SU-DHL-6 (cell line): ENCODE measurements at regions not wholly inside any gene's neighbourhood (a gene's known extent, or its start where the extent isn't known, plus 50 kb on each side); places are given as distances from the start of the nearest gene placed in this dataset.

Experiments
- H2AFZ ChIP-seq: fragments of 200-600 bp; sonication (generic); 2 replicates; pipeline ENCODE4 v1.6.1; 2014; ENCODE audit warnings: low read depth, mild to moderate bottlenecking, moderate library complexity, mixed read lengths, antibody characterized with exemption, low read length; ENCODE audit not compliant: severe bottlenecking
- H3F3A ChIP-seq: fragments of 200-600 bp; shearing (Covaris generic); 2 replicates; pipeline ENCODE4 v1.6.0; 2016; ENCODE audit warnings: antibody characterized with exemption, mild to moderate bottlenecking; ENCODE audit not compliant: insufficient read depth
- H3K27ac ChIP-seq: fragments of 200-600 bp; sonication (generic); 2 replicates; pipeline ENCODE4 v1.5.1; 2016; ENCODE audit warnings: low read depth, mild to moderate bottlenecking, low read length, moderate library complexity, mixed read lengths
- H3K27me3 ChIP-seq: fragments of 200-600 bp; sonication (generic), shearing (Covaris generic); 2 replicates; pipeline ENCODE4 v1.6.0; 2014; ENCODE audit warnings: mild to moderate bottlenecking, low read length
- H3K36me3 ChIP-seq: fragments of 200-600 bp; sonication (generic); 2 replicates; pipeline ENCODE4 v1.6.1; 2014; ENCODE audit warnings: mild to moderate bottlenecking, low read length, mixed read lengths
- H3K4me2 ChIP-seq: fragments of 300-600, 200-600 bp; shearing (Covaris generic), sonication (generic); 2 replicates; pipeline ENCODE4 v1.6.0; 2014; ENCODE audit warnings: low read length, low read depth, mild to moderate bottlenecking; ENCODE audit not compliant: poor library complexity, severe bottlenecking
- H3K4me3 ChIP-seq: fragments of 200-600 bp; sonication (generic); 2 replicates; pipeline ENCODE4 v1.5.1; 2014; ENCODE audit warnings: antibody characterized with exemption, low read length, mild to moderate bottlenecking, mixed read lengths; ENCODE audit not compliant: insufficient read depth, poor library complexity, severe bottlenecking
- H3K79me2 ChIP-seq: fragments of 200-600 bp; sonication (generic); 2 replicates; pipeline ENCODE4 v1.6.1; 2014; ENCODE audit warnings: mild to moderate bottlenecking, low read length, moderate library complexity; ENCODE audit not compliant: insufficient read depth
- H3K9ac ChIP-seq: fragments of 200-600 bp; sonication (generic); 2 replicates; pipeline ENCODE4 v1.7.0; 2014; ENCODE audit warnings: mild to moderate bottlenecking, low read length
- H3K9me2 ChIP-seq: fragments of 200-600 bp; sonication (generic); replicated peaks from 2 replicates; pipeline ENCODE4 v1.6.1; 2014; ENCODE audit warnings: low read length; ENCODE audit not compliant: insufficient read depth
- H3K9me3 ChIP-seq: fragments of 200-600 bp; sonication (generic); 2 replicates; pipeline ENCODE4 v1.6.1; 2014; ENCODE audit warnings: low read length, mixed read lengths; ENCODE audit not compliant: insufficient read depth
- H4K20me1 ChIP-seq: fragments of 200-600 bp; sonication (generic); 2 replicates; pipeline ENCODE4 v1.6.1; 2014; ENCODE audit warnings: low read depth, mild to moderate bottlenecking, antibody characterized with exemption, low read length, moderate library complexity, mixed read lengths
- EZH2phosphoT487 ChIP-seq: fragments of 200-600 bp; sonication (generic), shearing (Covaris generic); conservative IDR thresholded peaks from 2 replicates; pipeline ENCODE4 v1.6.1; 2018; ENCODE audit warnings: mild to moderate bottlenecking, antibody characterized with exemption, low read length, moderate library complexity, mixed read lengths
- TF ChIP-seq, protein P1 (sequence below): fragments of 200-600 bp; sonication (generic); IDR thresholded peaks from one replicate; pipeline ENCODE4 v1.5.1; 2017; ENCODE audit warnings: antibody characterized with exemption, mild to moderate bottlenecking, low read length, moderate library complexity; ENCODE audit not compliant: insufficient read depth, poor library complexity, severe bottlenecking

DNA sequence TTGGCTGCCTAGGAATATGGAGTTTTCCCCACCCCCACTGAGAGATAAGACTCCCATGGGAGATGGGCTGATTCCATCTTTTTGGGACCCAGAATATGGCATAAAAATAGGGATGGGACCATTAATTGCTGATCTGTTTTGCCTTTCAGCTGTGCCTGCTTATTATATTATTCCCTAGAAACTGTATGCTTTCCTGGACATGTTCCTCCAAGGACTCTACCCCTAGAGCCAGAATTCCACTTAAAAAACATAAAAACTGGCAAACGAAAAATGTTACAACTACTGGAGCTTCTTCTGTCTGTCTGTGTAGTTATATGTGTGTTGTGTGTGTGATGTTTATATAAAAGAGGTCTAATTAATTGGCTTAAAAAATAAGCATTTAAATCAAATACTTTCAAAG lies 159.9 kb upstream of the PRR20A start:
- no peaks in the 10 kb centered on the region for H3K9me3 ChIP-seq
- no peak overlapping the region for H2AFZ ChIP-seq
- no peak overlapping the region for H3K4me3 ChIP-seq
- TF ChIP-seq, protein P1, sequence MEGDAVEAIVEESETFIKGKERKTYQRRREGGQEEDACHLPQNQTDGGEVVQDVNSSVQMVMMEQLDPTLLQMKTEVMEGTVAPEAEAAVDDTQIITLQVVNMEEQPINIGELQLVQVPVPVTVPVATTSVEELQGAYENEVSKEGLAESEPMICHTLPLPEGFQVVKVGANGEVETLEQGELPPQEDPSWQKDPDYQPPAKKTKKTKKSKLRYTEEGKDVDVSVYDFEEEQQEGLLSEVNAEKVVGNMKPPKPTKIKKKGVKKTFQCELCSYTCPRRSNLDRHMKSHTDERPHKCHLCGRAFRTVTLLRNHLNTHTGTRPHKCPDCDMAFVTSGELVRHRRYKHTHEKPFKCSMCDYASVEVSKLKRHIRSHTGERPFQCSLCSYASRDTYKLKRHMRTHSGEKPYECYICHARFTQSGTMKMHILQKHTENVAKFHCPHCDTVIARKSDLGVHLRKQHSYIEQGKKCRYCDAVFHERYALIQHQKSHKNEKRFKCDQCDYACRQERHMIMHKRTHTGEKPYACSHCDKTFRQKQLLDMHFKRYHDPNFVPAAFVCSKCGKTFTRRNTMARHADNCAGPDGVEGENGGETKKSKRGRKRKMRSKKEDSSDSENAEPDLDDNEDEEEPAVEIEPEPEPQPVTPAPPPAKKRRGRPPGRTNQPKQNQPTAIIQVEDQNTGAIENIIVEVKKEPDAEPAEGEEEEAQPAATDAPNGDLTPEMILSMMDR, result no peak
- no peak for TF ChIP-seq EZH2phosphoT487
- H3K79me2 ChIP-seq, result no peaks in the 10 kb centered on the region
- H3K36me3 ChIP-seq, result no peaks in the 10 kb centered on the region
- H3K9ac ChIP-seq, result no peak overlapping the region
- H3K27me3 ChIP-seq, result no peaks in the 10 kb centered on the region
- no peak overlapping the region for H3K4me2 ChIP-seq
- no peaks in the 10 kb centered on the region for H3F3A ChIP-seq
- H4K20me1 ChIP-seq, result no peaks in the 10 kb centered on the region
- H3K27ac ChIP-seq, result no peak overlapping the region
- H3K9me2 ChIP-seq, result no peaks in the 10 kb centered on the region

DNA sequence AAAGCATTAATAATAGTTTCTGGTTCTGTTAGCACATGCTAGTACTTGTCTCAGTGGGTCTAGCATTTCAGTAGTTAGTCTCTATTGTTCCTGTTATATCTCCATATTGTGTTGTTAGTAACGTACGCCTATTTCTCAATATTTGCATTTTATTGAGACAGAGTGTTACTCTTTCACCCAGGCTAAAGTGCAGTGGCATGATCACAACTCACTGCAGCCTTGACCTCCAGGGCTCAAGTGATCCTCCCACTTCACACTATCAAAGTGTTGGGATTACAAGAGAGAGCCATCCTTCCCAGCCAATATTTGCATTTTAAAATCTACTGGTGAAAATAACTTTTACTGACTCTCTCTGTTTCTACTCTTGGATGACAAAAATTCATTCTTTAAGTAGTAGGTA lies 154.6 kb upstream of the PRR20A start:
- H2AFZ ChIP-seq, result no peak overlapping the region
- no peaks in the 10 kb centered on the region for H3K27me3 ChIP-seq
- no peaks in the 10 kb centered on the region for H3K36me3 ChIP-seq
- no peak overlapping the region for H3K4me3 ChIP-seq
- H3K9me2 ChIP-seq, result no peaks in the 10 kb centered on the region
- H3K79me2 ChIP-seq, result no peaks in the 10 kb centered on the region
- H4K20me1 ChIP-seq, result no peaks in the 10 kb centered on the region
- H3K4me2 ChIP-seq, result no peak overlapping the region
- no peaks in the 10 kb centered on the region for H3F3A ChIP-seq
- H3K9me3 ChIP-seq, result no peaks in the 10 kb centered on the region
- no peak overlapping the region for H3K27ac ChIP-seq
- H3K9ac ChIP-seq, result no peak overlapping the region
- no peak for TF ChIP-seq EZH2phosphoT487
- TF ChIP-seq, protein P1, result no peak

DNA sequence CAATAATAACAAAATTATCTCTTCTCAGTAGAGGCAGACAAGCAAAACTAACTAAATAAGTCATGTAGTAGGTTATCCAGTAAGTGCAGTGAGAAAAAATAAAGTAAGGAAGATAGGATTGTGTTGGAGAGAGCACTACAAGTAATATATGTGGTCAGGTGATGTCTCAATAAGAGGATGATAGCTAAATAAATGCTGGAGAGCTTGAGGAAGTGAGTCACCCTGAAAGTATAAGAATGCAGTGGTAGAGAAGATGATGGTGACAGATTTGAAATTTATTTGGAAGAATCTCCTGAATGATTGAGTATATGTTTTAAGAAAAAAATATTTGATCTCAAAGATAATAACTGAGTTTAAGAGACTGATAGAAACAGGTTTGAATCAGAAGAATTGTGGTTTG lies 152.2 kb upstream of the PRR20A start:
- Histone ChIP-seq H3K9me2 (no peaks in the 10 kb centered on the region), H3K9ac (no peak overlapping the region), H3K4me3 (no peak overlapping the region), H3F3A (no peaks in the 10 kb centered on the region), H3K27me3 (no peaks in the 10 kb centered on the region), H2AFZ (no peak overlapping the region), H3K27ac (no peak overlapping the region), H3K4me2 (no peak overlapping the region), H4K20me1 (no peaks in the 10 kb centered on the region), H3K9me3 (no peaks in the 10 kb centered on the region), H3K79me2 (no peaks in the 10 kb centered on the region), H3K36me3 (no peaks in the 10 kb centered on the region)
- TF ChIP-seq, protein P1, result no peak
- no peak for TF ChIP-seq EZH2phosphoT487

DNA sequence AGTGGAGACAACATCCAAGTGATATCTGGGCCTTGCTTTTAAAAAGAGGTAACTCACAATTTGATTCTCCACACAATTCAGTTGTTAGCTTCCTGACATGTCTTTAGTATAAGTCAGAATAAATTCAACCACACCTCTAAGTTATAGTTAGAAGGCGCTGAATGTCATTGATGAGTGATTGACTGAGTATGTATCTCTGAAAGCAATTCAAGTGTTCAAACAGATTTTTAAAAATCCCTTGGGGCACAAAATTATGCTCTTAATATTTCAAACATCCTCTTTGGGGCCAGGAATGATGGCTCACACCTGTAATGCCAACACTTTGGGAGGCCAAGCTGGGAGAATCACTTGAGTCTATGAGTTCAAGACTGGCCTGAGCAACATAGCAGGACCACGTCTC lies 137.0 kb upstream of the PRR20A start:
- H4K20me1 ChIP-seq, result no peaks in the 10 kb centered on the region
- H3K9me3 ChIP-seq, result no peaks in the 10 kb centered on the region
- no peaks in the 10 kb centered on the region for H3K79me2 ChIP-seq
- H3K4me3 ChIP-seq, result no peak overlapping the region
- H3K36me3 ChIP-seq, result no peaks in the 10 kb centered on the region
- no peaks in the 10 kb centered on the region for H3K27me3 ChIP-seq
- H3K9me2 ChIP-seq, result no peaks in the 10 kb centered on the region
- TF ChIP-seq, protein P1, result no peak
- TF ChIP-seq EZH2phosphoT487, result no peak
- no peaks in the 10 kb centered on the region for H3F3A ChIP-seq
- no peak overlapping the region for H3K4me2 ChIP-seq
- no peak overlapping the region for H3K9ac ChIP-seq
- no peak overlapping the region for H2AFZ ChIP-seq
- no peak overlapping the region for H3K27ac ChIP-seq
